A673 (cell line): ENCODE measurements at regions not wholly inside any gene's neighbourhood (a gene's known extent, or its start where the extent isn't known, plus 50 kb on each side); places are given as distances from the start of the nearest gene placed in this dataset.

Source experiments
- CTCF ChIP-seq: fragments of 300-800, 200-600 bp; sonication (generic); conservative IDR thresholded peaks from 2 replicates; pipeline ENCODE4 v1.5.1; 2017; ENCODE audit warnings: low read depth, mild to moderate bottlenecking, antibody characterized with exemption, low read length, moderate library complexity, mixed read lengths
- EZH2 ChIP-seq: fragments of 200-600 bp; sonication (generic); IDR thresholded peaks from 2 replicates; pipeline ENCODE4 v1.6.1; 2017; ENCODE audit warnings: borderline replicate concordance, low read depth, mild to moderate bottlenecking, mixed read lengths, antibody characterized with exemption, low read length; ENCODE audit not compliant: poor library complexity, severe bottlenecking

GRCh38 chr7:3152714-3153113 lies 109.0 kb upstream of the CARD11 start:
- no peak for TF ChIP-seq CTCF
- no peak for TF ChIP-seq EZH2
